ENCODE measurements at regions not wholly inside any gene's neighbourhood (a gene's known extent, or its start where the extent isn't known, plus 50 kb on each side); places are given as distances from the start of the nearest gene placed in this dataset.

DNA sequence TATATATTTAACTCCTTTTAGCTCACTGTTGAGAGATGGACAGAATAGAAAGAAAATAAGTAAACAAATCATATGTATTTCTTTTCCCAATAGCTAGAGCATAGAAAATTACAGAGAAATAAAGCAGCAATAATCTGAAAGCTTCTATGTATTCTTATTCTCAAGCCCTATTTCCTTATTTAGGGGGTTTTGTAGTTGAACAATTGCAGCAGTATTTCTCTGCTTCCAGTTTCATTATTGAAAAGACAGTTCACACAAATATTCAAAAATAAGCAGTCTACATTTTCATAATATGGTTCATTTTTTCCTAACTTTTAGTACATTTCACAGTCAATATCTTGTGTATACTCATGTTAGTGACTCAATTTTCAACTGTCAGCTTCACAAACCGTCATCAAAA, 638.2 kb downstream of the MRPL39 start:
- TF ChIP-seq, protein P1, sequence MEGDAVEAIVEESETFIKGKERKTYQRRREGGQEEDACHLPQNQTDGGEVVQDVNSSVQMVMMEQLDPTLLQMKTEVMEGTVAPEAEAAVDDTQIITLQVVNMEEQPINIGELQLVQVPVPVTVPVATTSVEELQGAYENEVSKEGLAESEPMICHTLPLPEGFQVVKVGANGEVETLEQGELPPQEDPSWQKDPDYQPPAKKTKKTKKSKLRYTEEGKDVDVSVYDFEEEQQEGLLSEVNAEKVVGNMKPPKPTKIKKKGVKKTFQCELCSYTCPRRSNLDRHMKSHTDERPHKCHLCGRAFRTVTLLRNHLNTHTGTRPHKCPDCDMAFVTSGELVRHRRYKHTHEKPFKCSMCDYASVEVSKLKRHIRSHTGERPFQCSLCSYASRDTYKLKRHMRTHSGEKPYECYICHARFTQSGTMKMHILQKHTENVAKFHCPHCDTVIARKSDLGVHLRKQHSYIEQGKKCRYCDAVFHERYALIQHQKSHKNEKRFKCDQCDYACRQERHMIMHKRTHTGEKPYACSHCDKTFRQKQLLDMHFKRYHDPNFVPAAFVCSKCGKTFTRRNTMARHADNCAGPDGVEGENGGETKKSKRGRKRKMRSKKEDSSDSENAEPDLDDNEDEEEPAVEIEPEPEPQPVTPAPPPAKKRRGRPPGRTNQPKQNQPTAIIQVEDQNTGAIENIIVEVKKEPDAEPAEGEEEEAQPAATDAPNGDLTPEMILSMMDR (IDR thresholded peaks at IDR 0.05; ENCODE audit: low read length), result no peak
- TF ChIP-seq EZH2 (optimal IDR thresholded peaks at IDR 0.05; ENCODE audit: low read depth, low read length) (no peak), EZH2phosphoT487 (IDR thresholded peaks at IDR 0.05; ENCODE audit: low read length) (no peak)
